ENCODE measurements at regions not wholly inside any gene's neighbourhood (a gene's known extent, or its start where the extent isn't known, plus 50 kb on each side); places are given as distances from the start of the nearest gene placed in this dataset.

GRCh38 chr2:128451084-128452023, 132.7 kb upstream of the HS6ST1 start:
- TF ChIP-seq ZNF138 (CRISPR knock-in tag; conservative IDR thresholded peaks at IDR 0.05) (no peak), MAX (CRISPR knock-in tag; IDR thresholded peaks at IDR 0.05) (no peak), CTCF (IDR thresholded peaks at IDR 0.05) (no peak), NR2C2 (CRISPR knock-in tag; IDR thresholded peaks at IDR 0.05) (no peak), ZNF219 (CRISPR knock-in tag; IDR thresholded peaks at IDR 0.05; ENCODE audit: borderline replicate concordance) (no peak), E2F4 (CRISPR knock-in tag; IDR thresholded peaks at IDR 0.05; ENCODE audit: borderline replicate concordance, low read depth) (no peak), GABPB1 (CRISPR knock-in tag; IDR thresholded peaks at IDR 0.05) (no peak), CREB1 (CRISPR knock-in tag; IDR thresholded peaks at IDR 0.05) (no peak), CREM (CRISPR knock-in tag; IDR thresholded peaks at IDR 0.05) (no peak)
- TF ChIP-seq, protein P1, sequence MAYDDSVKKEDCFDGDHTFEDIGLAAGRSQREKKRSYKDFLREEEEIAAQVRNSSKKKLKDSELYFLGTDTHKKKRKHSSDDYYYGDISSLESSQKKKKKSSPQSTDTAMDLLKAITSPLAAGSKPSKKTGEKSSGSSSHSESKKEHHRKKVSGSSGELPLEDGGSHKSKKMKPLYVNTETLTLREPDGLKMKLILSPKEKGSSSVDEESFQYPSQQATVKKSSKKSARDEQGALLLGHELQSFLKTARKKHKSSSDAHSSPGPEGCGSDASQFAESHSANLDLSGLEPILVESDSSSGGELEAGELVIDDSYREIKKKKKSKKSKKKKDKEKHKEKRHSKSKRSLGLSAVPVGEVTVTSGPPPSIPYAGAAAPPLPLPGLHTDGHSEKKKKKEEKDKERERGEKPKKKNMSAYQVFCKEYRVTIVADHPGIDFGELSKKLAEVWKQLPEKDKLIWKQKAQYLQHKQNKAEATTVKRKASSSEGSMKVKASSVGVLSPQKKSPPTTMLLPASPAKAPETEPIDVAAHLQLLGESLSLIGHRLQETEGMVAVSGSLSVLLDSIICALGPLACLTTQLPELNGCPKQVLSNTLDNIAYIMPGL (CRISPR knock-in tag; IDR thresholded peaks at IDR 0.05) = no peak
- TF ChIP-seq, protein P2, sequence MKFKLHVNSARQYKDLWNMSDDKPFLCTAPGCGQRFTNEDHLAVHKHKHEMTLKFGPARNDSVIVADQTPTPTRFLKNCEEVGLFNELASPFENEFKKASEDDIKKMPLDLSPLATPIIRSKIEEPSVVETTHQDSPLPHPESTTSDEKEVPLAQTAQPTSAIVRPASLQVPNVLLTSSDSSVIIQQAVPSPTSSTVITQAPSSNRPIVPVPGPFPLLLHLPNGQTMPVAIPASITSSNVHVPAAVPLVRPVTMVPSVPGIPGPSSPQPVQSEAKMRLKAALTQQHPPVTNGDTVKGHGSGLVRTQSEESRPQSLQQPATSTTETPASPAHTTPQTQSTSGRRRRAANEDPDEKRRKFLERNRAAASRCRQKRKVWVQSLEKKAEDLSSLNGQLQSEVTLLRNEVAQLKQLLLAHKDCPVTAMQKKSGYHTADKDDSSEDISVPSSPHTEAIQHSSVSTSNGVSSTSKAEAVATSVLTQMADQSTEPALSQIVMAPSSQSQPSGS (CRISPR knock-in tag; IDR thresholded peaks at IDR 0.05; ENCODE audit: borderline replicate concordance, low read depth) = no peak
- TF ChIP-seq, protein P3, sequence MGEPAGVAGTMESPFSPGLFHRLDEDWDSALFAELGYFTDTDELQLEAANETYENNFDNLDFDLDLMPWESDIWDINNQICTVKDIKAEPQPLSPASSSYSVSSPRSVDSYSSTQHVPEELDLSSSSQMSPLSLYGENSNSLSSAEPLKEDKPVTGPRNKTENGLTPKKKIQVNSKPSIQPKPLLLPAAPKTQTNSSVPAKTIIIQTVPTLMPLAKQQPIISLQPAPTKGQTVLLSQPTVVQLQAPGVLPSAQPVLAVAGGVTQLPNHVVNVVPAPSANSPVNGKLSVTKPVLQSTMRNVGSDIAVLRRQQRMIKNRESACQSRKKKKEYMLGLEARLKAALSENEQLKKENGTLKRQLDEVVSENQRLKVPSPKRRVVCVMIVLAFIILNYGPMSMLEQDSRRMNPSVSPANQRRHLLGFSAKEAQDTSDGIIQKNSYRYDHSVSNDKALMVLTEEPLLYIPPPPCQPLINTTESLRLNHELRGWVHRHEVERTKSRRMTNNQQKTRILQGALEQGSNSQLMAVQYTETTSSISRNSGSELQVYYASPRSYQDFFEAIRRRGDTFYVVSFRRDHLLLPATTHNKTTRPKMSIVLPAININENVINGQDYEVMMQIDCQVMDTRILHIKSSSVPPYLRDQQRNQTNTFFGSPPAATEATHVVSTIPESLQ (CRISPR knock-in tag; IDR thresholded peaks at IDR 0.05) = no peak
